ENCODE measurements at regions not wholly inside any gene's neighbourhood (a gene's known extent, or its start where the extent isn't known, plus 50 kb on each side); places are given as distances from the start of the nearest gene placed in this dataset.

DNA sequence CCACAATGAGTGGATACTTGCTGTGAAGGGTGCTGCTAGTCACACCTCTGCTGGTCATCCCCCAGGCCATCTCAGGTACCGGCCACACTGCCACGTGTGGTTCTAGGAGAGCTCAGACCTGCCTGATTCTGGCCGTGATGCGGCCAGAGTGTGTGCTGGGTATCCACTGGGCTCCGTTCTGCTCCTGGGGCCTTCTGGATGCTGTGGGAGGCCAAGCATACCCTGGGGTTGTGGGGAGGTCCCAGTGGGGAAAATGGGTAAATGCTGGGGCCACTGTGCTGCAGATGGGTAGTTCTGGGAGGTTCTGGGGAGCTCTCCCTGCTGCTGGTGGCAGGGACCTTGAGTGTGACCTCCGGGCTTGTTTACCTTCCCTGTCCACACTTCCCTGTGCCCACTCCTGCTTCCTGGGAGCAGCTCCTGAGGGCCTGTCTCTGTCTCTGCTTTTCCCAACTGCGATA, 318.4 kb downstream of the GLRX3 start:
- no peaks in the 10 kb centered on the region for H3K27me3 Mint-ChIP-seq
- no peaks in the 10 kb centered on the region for H3K36me3 Mint-ChIP-seq (ENCODE audit: low read depth)
- H3K4me3 Mint-ChIP-seq: no peak overlapping the region
- no peak overlapping the region for H3K27ac Mint-ChIP-seq
- H3K4me1 Mint-ChIP-seq: no peaks in the 10 kb centered on the region
- POLR2A ChIA-PET: no interaction called here
- no peaks in the 10 kb centered on the region for H3K9me3 Mint-ChIP-seq
- no peak for DNase-seq
- CTCF ChIA-PET: interaction anchor here (0.8 kb wide), 1 partner anchor 17 kb away, joined by 3 read pairs; no protein-coding TSS in a partner anchor

DNA sequence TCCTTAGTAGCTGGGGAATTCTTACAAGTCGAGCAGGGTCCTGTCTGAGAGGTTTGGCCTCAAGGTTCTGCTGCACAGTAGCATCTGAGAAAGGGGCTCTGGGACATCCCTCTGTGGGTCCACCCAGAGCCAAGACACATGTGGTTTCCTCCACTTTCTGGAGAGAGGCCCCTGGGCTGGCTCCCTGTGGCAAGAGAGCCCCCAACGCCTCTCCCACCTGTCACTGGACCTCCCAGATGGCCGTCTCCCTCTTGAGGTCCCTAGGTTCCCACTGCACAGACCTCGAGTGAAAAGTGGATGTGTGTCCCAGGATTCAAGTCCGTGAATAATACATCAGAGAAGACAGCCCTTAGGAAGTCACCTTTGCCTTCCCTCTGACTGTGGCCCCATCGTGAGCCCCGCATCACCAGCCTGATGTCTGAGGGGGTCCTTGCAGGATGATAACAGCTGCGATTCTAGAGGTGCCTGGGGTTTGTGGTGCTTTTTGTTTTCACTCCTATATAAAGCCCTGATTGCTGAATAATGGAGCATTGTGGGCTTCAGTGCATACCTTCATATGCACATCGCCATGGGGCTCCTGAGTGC, 319.0 kb downstream of the GLRX3 start:
- no peaks in the 10 kb centered on the region for H3K36me3 Mint-ChIP-seq (ENCODE audit: low read depth)
- H3K4me3 Mint-ChIP-seq: no peak overlapping the region
- no peaks in the 10 kb centered on the region for H3K4me1 Mint-ChIP-seq
- H3K27me3 Mint-ChIP-seq: no peaks in the 10 kb centered on the region
- CTCF ChIA-PET: no interaction called here
- no peak for DNase-seq
- no peaks in the 10 kb centered on the region for H3K9me3 Mint-ChIP-seq
- H3K27ac Mint-ChIP-seq: no peak overlapping the region
- POLR2A ChIA-PET: no interaction called here

DNA sequence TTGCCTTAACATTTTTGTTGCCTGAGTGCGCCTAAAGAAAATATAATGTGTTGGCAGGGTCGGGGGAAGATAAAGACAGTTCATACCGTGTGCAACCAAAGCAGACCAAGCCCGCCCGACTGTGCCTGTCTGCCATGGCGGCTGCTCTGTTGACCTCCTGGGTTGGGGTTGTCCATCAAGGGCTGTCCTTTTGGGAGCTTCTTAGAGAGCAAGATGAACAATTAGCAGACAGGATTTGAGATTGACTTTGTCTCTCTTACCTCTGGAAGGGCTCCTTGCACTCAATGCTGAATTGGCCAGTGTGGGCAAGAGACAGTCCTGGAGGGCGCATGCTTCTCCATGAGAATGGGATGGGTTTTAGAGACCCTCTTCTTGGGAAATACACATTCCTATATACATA, 319.6 kb downstream of the GLRX3 start:
- H3K36me3 Mint-ChIP-seq (ENCODE audit: low read depth): no peaks in the 10 kb centered on the region
- H3K27me3 Mint-ChIP-seq: no peaks in the 10 kb centered on the region
- no peaks in the 10 kb centered on the region for H3K9me3 Mint-ChIP-seq
- no peak for DNase-seq
- no peaks in the 10 kb centered on the region for H3K4me1 Mint-ChIP-seq
- CTCF ChIA-PET: no interaction called here
- H3K4me3 Mint-ChIP-seq: no peak overlapping the region
- no peak overlapping the region for H3K27ac Mint-ChIP-seq
- POLR2A ChIA-PET: no interaction called here

DNA sequence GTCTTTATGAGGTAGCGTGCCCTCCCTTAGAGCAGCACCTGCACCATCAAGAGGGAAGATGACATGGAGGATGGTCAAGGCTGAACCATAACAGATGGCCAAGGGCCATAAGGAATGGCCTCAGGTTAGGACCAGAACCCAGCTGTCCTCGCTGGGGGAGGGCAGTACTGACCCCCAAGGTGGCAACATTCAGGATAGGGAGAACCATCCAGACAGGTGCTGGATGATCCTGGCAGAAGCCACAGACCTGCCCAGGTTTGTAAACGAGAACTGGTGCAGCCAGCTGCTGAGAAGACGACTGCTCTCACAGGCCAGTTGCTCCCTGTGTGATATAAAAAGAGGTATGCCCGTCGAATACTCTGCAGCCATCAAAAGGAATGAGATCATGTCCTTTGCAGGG, 320.4 kb downstream of the GLRX3 start:
- H3K4me3 Mint-ChIP-seq: no peak overlapping the region
- POLR2A ChIA-PET: no interaction called here
- no peaks in the 10 kb centered on the region for H3K27me3 Mint-ChIP-seq
- DNase-seq: no peak
- H3K27ac Mint-ChIP-seq: no peak overlapping the region
- H3K36me3 Mint-ChIP-seq (ENCODE audit: low read depth): no peaks in the 10 kb centered on the region
- CTCF ChIA-PET: no interaction called here
- no peaks in the 10 kb centered on the region for H3K4me1 Mint-ChIP-seq
- H3K9me3 Mint-ChIP-seq: no peaks in the 10 kb centered on the region

DNA sequence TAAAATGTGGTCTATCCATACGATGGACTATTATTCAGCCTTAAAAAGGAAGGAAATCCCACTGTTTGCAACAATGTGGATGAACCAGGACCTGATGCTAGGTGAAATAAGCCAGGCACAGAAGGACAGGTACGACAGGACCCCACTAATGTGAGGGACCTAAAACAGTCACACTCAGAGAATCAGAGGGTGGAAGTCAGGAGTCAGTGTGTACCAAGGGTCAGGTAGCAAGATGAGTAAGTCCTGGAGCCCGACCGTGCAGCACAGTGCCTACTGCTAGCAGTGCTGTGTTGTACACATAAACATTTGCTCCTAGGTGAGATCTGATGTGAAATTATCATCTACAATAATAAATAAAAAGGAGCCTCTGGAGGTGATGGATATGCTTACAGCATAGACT, 322.3 kb downstream of the GLRX3 start:
- ChIA-PET CTCF (no interaction called here), POLR2A (no interaction called here)
- Mint-ChIP-seq H3K27me3 (no peaks in the 10 kb centered on the region), H3K36me3 (ENCODE audit: low read depth) (no peaks in the 10 kb centered on the region), H3K27ac (no peak overlapping the region), H3K4me1 (no peaks in the 10 kb centered on the region), H3K9me3 (no peaks in the 10 kb centered on the region), H3K4me3 (no peak overlapping the region)
- DNase-seq: no peak

DNA sequence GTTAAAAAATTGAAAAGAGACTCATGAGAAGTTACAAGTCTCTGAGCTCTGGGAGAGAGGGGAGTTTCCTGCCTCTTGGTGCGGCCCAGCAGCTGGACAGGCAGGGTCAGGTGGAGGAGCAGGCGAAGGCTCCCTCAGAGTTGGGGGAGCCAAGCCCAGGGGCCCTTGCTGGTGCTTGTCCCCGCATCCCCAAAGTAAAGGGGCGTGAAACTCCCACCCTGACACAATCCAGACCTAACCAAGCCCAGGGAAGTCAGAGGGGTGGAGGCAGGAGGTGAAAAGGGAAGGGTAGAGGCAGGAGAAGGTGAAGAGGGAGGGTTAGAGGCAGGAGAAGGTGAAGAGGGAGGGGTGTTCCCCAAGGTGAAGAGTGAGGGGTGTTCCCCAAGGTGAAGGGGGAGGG, 322.8 kb downstream of the GLRX3 start:
- Mint-ChIP-seq H3K4me3 (no peak overlapping the region), H3K27ac (no peak overlapping the region), H3K36me3 (ENCODE audit: low read depth) (no peaks in the 10 kb centered on the region), H3K9me3 (no peaks in the 10 kb centered on the region), H3K27me3 (no peaks in the 10 kb centered on the region), H3K4me1 (no peaks in the 10 kb centered on the region)
- CTCF ChIA-PET: no interaction called here
- POLR2A ChIA-PET: no interaction called here
- DNase-seq: no peak

DNA sequence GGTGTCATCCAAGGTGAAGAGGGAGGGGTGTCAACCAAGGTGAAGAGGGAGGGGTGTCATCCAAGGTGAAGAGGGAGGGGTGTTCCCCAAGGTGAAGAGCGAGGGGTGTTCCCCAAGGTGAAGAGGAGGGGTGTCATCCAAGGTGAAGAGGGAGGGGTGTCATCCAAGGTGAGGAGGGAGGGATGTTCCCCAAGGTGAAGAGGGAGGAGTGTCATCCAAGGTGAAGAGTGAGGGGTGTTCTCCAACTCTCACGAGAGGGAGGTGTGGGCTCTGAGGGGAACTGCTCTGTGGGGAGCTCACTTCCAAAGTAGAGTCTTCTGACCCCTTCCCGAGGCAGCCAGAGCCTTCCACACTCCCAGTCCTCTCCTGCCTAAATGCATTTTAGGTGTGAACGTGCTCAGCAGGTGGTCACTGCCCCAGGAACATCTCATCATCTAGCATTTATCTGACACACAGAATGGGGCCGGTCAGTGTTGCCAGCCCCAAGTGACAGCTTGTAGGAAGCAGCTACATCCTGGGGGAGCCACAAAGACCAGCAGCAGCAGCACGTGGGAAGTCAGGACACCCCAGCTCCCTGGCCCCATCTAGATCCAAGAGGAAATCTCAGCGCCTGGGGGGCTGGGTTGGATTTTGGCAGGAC, 323.8 kb downstream of the GLRX3 start:
- ChIA-PET CTCF (no interaction called here), POLR2A (no interaction called here)
- Mint-ChIP-seq H3K9me3 (no peaks in the 10 kb centered on the region), H3K27me3 (no peaks in the 10 kb centered on the region), H3K4me1 (no peaks in the 10 kb centered on the region), H3K4me3 (no peak overlapping the region), H3K36me3 (ENCODE audit: low read depth) (no peaks in the 10 kb centered on the region), H3K27ac (no peak overlapping the region)
- DNase-seq: no peak

DNA sequence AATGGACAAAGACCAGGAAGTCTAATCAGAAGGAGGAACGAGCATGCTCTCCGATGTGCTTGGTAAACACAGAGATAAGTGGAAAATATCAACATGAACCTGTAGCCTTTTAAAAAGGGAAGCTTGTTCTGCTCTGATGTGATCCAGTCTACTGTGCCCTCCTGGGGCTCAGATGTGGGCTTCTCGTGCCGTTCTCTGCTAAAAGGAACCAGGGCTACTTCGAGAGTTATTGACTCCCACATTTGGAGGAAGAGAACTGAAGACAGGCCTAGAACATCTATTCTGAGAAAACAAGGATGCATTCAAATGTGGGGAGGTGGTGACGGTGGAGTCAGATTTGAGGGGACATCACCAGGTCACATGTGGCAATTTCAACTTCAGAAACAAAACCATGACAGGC, 325.4 kb downstream of the GLRX3 start:
- DNase-seq: no peak
- H3K9me3 Mint-ChIP-seq: no peaks in the 10 kb centered on the region
- H3K36me3 Mint-ChIP-seq (ENCODE audit: low read depth): no peaks in the 10 kb centered on the region
- H3K27me3 Mint-ChIP-seq: no peaks in the 10 kb centered on the region
- no peak overlapping the region for H3K27ac Mint-ChIP-seq
- CTCF ChIA-PET: no interaction called here
- no peaks in the 10 kb centered on the region for H3K4me1 Mint-ChIP-seq
- POLR2A ChIA-PET: no interaction called here
- H3K4me3 Mint-ChIP-seq: no peak overlapping the region

DNA sequence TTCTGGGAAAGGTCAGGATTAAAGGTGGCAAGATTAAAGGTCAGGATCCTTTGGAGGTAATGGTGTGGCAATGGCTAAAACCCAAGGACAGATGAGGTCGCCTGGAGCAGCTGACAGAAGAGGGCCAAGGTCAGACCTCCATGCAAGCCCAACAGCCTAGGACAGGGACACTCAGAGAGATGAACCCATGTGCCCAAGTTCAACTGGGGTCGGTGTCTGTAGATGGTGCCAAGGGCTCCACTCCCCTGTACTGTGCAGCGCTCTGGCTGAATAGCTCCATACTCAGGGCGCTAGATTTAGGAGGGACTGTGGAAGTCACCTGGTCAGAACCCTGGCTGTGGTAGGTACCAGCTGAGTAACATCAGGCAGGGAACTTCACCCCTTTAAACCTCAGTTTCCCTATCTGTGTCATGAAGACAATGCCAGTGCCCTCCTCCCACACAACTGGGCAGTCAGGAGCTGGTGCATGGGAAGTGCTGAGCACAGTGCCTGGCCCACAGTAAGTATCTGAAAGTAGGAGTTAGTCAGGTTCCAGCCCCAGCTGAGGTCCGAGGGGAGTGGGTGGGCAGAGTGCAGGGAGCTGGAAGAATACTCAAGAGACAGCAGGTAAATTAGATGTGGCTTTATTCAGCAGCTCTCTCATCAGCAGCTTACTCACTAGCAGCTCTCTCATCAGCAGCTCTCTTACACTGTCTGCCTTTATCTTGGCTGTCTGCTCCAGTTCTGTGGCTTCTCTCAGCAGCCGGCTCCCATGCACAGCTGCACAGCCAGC, 327.1 kb downstream of the GLRX3 start:
- H3K4me3 Mint-ChIP-seq: no peak overlapping the region
- ChIA-PET CTCF (no interaction called here), POLR2A (no interaction called here)
- no peaks in the 10 kb centered on the region for H3K27me3 Mint-ChIP-seq
- no peak overlapping the region for H3K27ac Mint-ChIP-seq
- no peaks in the 10 kb centered on the region for H3K4me1 Mint-ChIP-seq
- no peaks in the 10 kb centered on the region for H3K36me3 Mint-ChIP-seq (ENCODE audit: low read depth)
- no peak for DNase-seq
- no peaks in the 10 kb centered on the region for H3K9me3 Mint-ChIP-seq

DNA sequence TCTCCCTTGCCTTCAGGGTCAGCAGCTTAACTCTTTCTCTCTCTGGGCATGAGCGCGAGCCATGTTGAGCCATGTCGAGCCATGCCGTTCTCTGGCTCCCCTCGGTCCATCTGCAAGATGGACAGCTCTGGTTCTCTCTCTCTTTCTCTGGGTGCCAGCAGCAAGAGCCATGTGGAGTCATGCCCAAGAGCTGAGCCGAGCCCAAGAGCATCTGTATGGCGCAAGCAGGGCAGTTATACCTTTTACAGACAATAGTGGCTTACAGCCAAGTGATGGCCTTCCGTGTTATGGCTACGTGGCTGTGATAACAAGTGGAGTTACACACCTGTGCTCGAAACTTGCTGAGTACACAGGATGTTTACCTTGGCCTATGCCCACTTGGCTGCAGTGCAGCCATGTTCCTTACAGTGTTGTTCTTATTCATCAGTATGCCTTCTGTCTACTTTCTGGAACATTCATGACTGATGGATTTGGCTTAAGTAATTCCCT, 327.7 kb downstream of the GLRX3 start:
- Mint-ChIP-seq H3K4me1 (no peaks in the 10 kb centered on the region), H3K27ac (no peak overlapping the region), H3K9me3 (no peaks in the 10 kb centered on the region), H3K36me3 (ENCODE audit: low read depth) (no peaks in the 10 kb centered on the region), H3K4me3 (no peak overlapping the region), H3K27me3 (no peaks in the 10 kb centered on the region)
- ChIA-PET POLR2A (no interaction called here), CTCF (no interaction called here)
- DNase-seq: no peak

DNA sequence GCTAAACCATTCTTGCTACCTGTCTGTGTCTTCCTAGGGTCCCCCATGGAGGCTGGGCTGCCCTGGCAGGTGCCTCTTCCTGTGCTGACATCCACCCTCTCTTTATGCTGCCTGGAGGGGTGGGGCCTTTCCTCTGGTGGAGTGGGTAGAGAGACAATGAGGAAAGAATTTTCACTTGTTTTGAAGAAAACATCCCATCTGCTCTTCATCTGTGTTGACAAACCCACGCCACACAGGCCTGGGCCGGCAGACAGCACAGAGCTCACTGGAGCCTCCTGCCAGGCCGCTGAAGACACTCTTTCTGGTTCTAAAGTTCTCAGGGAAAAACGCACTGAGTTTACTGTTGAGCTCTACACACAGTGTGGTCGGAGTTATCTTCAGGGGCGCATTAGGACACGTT, 328.2 kb downstream of the GLRX3 start:
- Mint-ChIP-seq H3K27me3 (no peaks in the 10 kb centered on the region), H3K9me3 (no peaks in the 10 kb centered on the region), H3K36me3 (ENCODE audit: low read depth) (no peaks in the 10 kb centered on the region), H3K4me1 (no peaks in the 10 kb centered on the region), H3K4me3 (no peak overlapping the region), H3K27ac (no peak overlapping the region)
- DNase-seq: no peak
- CTCF ChIA-PET: no interaction called here
- POLR2A ChIA-PET: no interaction called here

DNA sequence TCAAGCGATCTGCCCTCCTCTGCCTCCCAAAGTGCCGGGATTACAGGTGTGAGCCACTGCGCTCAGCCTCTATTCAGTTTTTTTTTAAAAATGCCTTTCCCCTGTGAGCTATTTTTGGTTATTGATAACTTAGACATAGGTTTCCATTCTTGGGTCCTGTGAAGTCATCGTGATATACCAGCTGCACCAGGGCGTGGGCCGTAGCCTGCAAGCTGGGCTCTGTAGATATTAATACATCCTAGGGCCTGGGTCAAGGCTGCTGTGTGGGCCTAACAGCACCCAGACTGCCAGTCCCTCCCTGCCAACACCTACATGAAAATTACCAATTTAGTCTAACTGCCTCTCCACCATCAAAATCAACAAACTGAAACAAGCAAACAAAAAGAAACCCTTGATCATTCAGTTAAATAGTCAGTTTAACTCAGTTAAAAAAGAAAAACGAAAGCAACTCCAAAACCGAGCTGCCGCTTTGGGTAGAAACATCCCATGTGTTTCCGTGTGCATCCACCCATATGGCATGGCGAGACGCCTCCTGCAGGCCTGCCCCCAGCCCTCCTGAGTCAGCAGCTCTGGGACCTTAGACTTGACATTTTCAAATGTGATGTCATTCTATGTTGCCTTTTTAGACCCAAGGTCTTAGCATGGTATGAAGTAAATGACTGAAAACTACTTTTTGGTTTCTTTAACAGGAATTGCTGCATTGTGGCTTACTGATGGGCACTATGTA, 330.2 kb downstream of the GLRX3 start:
- H3K27ac Mint-ChIP-seq: no peak overlapping the region
- no peaks in the 10 kb centered on the region for H3K36me3 Mint-ChIP-seq (ENCODE audit: low read depth)
- ChIA-PET POLR2A (no interaction called here), CTCF (no interaction called here)
- DNase-seq: no peak
- H3K27me3 Mint-ChIP-seq: no peaks in the 10 kb centered on the region
- H3K4me3 Mint-ChIP-seq: no peak overlapping the region
- H3K9me3 Mint-ChIP-seq: no peaks in the 10 kb centered on the region
- H3K4me1 Mint-ChIP-seq: no peaks in the 10 kb centered on the region

DNA sequence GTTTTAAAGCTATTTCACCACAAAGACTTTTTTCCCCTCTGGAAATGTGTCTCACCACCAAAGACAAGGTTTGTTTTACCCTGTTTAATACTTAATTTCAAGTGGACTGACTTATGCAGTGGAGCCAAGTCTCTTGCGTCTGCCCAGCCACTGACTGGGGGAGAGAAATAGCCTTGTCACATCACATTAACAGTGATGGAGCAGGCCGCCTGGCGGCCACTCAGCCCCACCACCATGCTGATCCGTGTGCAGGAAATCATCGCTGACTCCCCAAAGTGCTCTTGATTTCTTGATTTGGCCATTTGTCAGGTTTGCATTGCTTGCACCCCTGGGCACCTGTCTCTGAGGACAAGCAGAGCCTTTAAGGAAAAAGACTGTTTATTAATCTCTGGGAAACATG, 334.1 kb downstream of the GLRX3 start:
- ChIA-PET POLR2A (no interaction called here), CTCF (no interaction called here)
- H3K4me1 Mint-ChIP-seq: no peaks in the 10 kb centered on the region
- H3K36me3 Mint-ChIP-seq (ENCODE audit: low read depth): no peaks in the 10 kb centered on the region
- no peak overlapping the region for H3K4me3 Mint-ChIP-seq
- H3K27me3 Mint-ChIP-seq: no peaks in the 10 kb centered on the region
- no peak for DNase-seq
- no peaks in the 10 kb centered on the region for H3K9me3 Mint-ChIP-seq
- H3K27ac Mint-ChIP-seq: no peak overlapping the region
